ENCODE measurements at regions not wholly inside any gene's neighbourhood (a gene's known extent, or its start where the extent isn't known, plus 50 kb on each side); places are given as distances from the start of the nearest gene placed in this dataset.

DNA sequence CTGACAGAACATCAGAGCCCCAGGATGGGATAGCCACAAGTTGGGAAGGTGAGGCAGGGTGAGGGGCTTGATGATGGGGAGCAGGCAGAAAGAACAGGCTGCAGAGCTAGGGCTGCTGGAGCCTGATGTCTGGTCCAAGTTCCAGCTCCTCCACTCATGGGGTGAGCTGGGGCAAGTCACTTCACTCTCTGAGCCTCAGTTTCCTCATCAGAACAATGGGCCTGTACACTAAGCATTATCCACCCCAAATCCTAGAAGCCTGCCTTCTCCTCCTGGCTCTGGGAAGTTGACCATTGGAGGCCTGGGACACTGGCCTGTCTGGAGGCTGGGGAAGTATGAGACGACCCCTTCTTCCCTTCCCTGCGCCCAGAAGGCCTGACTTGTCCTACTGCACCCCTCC is 51.8 kb upstream of the PSD2 start:
- TF ChIP-seq, protein P1, sequence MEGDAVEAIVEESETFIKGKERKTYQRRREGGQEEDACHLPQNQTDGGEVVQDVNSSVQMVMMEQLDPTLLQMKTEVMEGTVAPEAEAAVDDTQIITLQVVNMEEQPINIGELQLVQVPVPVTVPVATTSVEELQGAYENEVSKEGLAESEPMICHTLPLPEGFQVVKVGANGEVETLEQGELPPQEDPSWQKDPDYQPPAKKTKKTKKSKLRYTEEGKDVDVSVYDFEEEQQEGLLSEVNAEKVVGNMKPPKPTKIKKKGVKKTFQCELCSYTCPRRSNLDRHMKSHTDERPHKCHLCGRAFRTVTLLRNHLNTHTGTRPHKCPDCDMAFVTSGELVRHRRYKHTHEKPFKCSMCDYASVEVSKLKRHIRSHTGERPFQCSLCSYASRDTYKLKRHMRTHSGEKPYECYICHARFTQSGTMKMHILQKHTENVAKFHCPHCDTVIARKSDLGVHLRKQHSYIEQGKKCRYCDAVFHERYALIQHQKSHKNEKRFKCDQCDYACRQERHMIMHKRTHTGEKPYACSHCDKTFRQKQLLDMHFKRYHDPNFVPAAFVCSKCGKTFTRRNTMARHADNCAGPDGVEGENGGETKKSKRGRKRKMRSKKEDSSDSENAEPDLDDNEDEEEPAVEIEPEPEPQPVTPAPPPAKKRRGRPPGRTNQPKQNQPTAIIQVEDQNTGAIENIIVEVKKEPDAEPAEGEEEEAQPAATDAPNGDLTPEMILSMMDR (IDR thresholded peaks at IDR 0.05), result no peak
- no peak for TF ChIP-seq POLR2A (IDR thresholded peaks at IDR 0.05)
